GM12864 (cell line): ENCODE measurements at regions not wholly inside any gene's neighbourhood (a gene's known extent, or its start where the extent isn't known, plus 50 kb on each side); places are given as distances from the start of the nearest gene placed in this dataset.

Experiments
- DNase-seq: peaks from one replicate; pipeline ENCODE4 v3.0.0-alpha.2; 2011; ENCODE audit warnings: low read depth
- H3K4me3 ChIP-seq: 2 replicates; pipeline ENCODE4 v1.5.1; 2011; ENCODE audit warnings: mild to moderate bottlenecking, low read depth, low read length, control low read depth
- TF ChIP-seq, protein P1 (sequence below): IDR thresholded peaks from 2 replicates; pipeline ENCODE4 v1.5.1; 2011; ENCODE audit warnings: low read depth, mild to moderate bottlenecking, moderate library complexity, low read length, control low read depth, inconsistent platforms; ENCODE audit errors: missing control alignments

- TF ChIP-seq, protein P1, sequence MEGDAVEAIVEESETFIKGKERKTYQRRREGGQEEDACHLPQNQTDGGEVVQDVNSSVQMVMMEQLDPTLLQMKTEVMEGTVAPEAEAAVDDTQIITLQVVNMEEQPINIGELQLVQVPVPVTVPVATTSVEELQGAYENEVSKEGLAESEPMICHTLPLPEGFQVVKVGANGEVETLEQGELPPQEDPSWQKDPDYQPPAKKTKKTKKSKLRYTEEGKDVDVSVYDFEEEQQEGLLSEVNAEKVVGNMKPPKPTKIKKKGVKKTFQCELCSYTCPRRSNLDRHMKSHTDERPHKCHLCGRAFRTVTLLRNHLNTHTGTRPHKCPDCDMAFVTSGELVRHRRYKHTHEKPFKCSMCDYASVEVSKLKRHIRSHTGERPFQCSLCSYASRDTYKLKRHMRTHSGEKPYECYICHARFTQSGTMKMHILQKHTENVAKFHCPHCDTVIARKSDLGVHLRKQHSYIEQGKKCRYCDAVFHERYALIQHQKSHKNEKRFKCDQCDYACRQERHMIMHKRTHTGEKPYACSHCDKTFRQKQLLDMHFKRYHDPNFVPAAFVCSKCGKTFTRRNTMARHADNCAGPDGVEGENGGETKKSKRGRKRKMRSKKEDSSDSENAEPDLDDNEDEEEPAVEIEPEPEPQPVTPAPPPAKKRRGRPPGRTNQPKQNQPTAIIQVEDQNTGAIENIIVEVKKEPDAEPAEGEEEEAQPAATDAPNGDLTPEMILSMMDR: no peak
- DNase-seq: no peak
- H3K4me3 ChIP-seq: no peak overlapping the region
Measured at GRCh38 chr4:125703443-125703842, 388.7 kb downstream of the FAT4 start.

DNA sequence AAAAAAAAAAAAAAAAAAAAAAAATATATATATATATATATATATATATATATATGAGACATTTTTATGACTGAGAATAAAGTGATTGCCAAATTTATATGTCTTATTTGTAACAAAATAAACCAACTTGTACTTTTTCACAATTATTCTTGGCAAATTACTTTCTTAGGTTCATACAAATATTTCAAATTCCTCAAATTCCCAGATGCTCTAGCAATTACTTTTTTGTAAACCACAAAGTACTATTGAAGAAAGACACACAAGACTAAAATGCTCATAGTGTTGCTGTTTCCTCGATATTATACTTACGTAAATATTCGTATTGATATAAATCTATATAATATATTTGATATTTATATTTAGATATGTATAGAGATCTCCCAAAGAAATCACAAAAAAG is 390.0 kb downstream of the FAT4 start:
- TF ChIP-seq, protein P1: no peak
- H3K4me3 ChIP-seq: no peak overlapping the region
- no peak for DNase-seq

DNA sequence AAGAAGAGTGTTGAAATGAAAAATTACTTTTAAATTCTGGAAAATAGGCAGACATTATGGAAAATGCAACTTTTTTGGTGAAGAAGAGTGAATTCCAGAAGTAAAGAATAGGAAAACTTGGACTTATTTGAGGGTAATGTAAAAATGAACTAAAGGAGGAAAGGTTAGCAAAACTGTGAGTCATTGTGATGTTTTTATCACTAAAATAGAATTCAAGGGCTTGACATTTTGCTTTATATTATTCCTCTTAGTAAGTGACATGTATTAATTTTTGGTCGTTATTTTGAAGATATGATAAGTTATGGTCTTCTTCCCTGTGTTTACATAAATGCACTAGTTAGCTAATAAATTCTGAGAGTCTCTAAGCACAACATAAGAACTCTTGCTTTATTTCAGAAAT is 390.9 kb downstream of the FAT4 start:
- TF ChIP-seq, protein P1: no peak
- no peak for DNase-seq
- H3K4me3 ChIP-seq: no peak overlapping the region

GRCh38 chr4:125707397-125707796 is 392.6 kb downstream of the FAT4 start:
- TF ChIP-seq, protein P1: no peak
- H3K4me3 ChIP-seq: no peak overlapping the region
- no peak for DNase-seq

GRCh38 chr4:125710766-125711165 is 396.0 kb downstream of the FAT4 start:
- no peak for DNase-seq
- H3K4me3 ChIP-seq: no peak overlapping the region
- TF ChIP-seq, protein P1: no peak

- no peak overlapping the region for H3K4me3 ChIP-seq
- TF ChIP-seq, protein P1: no peak
- no peak for DNase-seq
Measured at GRCh38 chr4:125714049-125714448, 399.3 kb downstream of the FAT4 start.

GRCh38 chr4:125714845-125715244 is 400.1 kb downstream of the FAT4 start:
- no peak for DNase-seq
- TF ChIP-seq, protein P1: no peak
- no peak overlapping the region for H3K4me3 ChIP-seq
